Inflammatory macrophage (primary cell): ENCODE measurements at regions not wholly inside any gene's neighbourhood (a gene's known extent, or its start where the extent isn't known, plus 50 kb on each side); places are given as distances from the start of the nearest gene placed in this dataset.

Experiments used
- DNase-seq, 2 donors: peaks; one replicate each; pipeline ENCODE4 v3.0.0-alpha.2; 2020 to 2022

DNA sequence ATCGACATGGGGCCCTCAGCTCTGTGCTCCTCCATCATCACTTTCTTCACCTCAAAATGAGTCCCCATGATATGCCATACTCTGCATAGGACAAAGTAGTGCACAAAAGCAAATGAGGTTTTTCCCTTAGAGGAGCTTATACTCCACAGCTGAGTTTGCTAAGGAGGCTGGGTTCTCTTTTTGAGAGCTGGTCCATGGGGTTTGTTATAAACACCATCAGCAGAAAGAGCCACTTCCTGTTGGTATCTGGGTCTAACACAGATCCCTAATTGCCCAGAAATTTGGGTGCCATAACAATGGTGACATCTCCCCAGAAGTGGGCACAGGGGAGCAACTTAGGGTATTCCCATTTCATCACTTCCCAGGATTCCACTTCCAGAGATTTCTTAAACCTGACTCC lies 395.7 kb downstream of the FOXO1 start:
- DNase-seq = no peak

DNA sequence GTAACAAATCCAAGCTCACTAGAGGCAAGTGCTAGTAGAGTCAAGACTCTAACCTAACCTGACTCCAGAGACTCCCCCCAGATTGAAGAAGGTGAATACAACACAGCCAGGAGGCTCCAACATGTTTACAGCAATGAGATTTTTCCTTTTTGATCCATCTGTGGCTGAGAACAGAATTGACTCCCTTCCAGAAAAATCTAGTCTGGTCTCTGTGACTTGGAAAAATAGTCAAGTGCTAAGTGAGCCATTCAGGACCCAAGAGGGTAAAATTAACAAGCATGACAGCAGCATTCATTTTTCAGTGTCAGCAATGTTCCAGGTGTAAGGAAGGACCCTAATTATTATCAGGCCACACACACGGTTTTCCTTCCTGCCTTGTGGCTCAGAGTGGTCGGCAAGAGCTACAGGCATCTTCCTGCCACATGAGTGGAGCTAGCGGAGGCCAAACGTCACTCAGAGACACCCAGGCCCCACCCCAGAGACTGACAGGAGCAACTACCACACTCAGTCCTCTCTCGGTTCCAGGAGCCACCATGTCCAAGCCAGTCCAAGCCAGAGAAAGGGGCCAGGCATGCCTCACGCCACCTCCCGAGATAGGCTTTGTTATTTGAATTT lies 395.1 kb downstream of the FOXO1 start:
- DNase-seq = no peak

DNA sequence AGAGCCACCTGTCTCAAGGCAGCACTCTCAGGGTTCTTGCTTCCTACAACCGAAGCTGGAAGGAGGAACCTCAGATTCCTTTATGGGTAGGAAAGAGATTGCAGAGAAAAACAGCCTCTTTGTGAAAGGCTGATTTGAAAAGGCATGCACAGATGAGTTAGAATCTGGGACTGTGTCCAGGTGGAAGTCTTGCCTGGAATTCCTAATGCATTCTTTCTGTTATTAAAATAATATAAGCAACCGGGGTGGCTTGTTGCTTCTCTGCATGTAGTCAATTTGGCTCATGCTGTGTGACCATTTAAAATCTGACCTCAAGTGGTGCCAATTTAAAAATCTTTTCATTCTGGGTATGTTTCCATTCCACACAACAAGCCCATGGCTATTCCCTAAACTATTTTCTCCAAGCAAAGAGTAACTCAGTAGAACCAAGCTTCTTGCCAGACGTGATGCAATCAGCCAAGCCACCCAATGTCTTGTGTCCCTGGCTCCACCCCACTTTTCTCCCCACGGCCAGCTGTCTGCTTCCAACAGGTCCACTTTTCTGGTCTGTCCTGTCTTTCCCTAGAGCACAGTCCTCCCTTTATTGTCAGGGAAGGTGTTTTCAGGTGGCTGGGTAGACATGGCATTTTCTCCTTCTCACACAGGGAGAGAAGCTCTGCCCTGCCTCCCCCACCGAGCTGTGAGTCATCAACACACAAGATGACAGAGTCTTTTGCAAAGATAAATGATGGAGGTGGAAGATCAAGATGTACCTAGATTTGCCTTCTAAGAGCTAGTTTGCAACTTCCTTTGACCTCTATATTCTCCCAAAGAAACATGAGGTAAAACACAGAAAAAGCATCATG lies 394.3 kb downstream of the FOXO1 start:
- no peak for DNase-seq

DNA sequence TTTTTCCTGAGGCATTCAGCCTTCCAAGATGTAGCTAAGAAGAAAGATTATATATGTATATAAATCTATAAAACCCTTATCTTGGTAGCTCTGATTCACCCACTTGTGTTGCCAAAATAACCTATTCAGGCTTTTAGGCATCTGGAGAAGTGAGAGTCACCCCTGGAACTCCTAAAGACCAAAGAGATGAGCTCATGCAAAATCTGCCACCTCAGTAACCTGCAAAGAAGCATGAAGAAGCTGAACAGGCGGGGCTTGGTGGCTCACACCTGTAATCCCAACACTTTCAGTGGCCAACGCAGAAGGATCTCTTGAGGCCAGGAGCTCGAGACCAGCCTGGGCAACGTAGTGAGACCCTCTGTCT lies 393.7 kb downstream of the FOXO1 start:
- no peak for DNase-seq

DNA sequence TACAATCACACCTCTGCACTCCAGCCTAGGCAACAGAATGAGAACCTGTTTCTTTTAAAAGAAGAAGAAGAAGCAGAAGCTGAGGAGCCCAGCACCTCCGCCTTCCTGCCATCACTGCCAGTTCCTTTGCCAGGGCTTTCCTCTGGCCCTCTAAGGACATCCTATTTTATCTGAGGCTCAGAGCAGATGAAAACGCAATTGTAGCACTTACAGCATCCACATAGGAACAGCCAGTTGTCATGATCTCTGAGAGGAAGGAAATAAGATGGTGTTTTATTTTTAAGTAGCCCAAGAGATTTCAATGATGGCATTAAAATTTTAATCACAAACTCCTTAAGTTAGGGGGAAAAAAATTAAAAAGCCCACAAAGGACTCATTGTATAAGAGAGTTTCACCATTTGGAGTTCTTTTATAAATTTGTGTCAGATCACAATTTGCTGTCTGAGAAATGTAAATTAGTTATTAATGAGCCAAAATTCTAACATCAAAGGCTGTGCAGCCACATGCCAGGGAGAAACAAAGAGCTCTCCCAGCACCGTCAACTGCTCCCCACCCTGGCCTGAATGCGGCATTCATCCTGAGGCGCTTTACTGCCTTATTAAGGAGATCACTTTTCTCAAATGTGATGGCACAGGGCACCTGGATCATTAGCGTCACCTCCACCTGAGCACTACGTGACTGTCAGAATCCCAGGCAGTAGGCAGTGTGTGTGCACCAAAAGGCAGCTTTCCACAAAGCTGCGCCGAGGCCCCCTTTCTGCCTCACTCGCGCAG lies 393.0 kb downstream of the FOXO1 start:
- peak; percentile 6 to 8 for DNase-seq

DNA sequence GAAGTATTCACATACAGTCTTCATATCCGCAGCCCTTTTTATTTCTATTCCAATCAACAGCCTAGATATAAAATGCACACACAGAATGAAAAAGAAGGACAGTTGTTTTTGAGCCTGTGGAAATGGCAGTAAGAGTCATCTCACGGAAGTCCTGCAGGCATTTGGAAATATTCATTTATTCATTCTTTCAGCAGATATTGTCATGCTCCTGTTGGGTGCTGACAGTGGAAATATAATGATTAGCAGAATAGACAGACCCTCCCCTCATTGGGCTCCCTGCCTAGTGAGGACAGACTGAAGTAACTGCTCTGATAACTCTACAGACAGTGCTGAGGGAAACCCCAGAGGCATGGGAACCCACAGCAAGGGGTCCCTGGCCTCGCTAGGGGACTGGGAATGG lies 392.3 kb downstream of the FOXO1 start:
- DNase-seq = no peak

DNA sequence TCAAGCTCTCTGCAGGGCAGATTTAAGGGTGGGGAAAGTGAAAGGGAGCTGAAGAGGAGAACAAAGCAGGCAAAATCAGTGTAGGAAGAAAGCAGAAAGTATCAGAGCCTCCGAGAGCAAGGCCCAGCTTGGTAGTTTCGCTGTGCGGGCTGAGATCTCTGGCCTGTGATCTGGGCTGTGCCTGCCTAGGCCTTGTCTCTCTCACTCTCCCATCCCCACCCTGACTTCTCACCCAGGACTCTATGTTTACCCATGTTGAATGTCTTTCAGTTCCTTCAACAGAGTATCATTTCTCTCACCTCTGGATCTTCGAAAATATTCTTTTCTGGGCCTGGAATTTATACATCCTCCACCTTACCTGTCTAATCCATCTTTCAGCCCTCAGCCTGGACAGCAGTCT lies 391.3 kb downstream of the FOXO1 start:
- no peak for DNase-seq

DNA sequence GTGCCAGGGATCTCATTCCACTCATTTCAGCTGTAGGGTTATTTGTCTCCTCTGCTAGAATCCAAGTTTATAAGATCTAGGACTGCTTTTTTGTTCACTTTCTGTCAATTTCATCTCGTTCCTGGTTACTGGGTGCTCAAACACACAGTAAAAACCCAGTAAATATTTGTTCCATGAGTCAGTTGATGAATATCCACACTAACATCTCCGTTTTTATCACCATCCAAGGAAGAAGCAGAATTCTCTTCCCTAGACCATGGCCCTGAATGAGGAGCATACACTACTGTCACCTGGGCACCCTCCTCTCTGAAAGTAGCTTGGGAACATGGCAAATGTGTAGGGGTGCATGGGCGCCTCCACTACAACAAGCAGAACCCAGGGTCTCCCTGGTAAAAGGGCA lies 390.8 kb downstream of the FOXO1 start:
- DNase-seq = no peak

DNA sequence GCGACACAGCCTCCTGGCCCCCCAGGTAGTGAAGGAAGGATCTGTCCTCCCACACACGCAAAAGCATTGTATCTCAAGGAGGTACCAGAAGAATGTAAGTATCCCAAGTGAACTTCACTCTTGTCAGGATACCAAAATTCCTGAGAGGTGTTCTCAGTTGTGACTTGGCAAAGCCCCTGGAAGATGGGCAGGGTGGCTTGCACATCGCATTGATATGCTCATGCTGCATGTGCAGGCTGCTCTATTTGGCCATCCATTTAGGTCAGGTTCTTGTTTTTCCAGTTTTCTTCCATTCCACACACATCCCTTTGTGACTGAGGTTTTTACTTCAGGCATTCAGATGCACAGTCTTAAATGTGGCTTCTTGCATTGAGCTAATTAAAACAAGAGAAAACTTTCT lies 382.8 kb downstream of the FOXO1 start:
- no peak for DNase-seq

DNA sequence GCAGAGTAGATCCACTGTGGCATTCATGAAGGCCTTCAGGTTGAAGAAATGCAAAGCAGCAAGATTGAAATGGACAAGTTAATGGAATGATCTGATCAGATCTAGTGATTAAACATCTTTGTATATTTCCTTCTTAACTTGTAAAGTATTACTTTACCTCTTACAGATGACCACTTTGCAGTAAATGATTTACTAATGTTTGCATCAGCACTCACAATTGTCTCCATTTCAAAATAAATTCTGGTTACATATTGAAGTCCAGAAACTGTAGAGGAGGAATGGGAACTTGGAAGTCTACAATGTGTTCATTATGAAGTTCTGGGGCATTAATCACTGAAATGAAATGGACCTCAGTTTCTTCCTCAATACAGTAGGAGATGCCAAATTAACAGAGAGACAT lies 380.8 kb downstream of the FOXO1 start:
- no peak for DNase-seq

DNA sequence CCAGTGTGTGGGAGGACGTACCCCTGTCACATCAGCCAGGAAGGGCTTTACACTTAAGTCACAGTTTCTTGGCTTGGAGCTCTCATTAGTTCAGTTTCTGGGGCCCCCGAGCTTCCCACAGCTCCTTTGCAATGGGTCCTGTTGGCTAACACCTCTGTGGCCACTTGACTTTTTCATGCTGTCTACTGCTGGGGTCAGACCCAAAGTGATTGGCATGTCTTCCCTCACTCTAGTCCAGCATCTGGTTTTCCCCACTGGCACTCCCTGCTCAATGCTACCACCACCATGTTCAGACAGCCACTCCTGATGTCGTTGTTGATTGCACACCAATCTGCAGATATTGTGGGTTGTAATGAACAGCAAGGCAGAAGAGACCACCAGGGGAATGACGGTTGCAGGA lies 379.0 kb downstream of the FOXO1 start:
- DNase-seq = no peak

DNA sequence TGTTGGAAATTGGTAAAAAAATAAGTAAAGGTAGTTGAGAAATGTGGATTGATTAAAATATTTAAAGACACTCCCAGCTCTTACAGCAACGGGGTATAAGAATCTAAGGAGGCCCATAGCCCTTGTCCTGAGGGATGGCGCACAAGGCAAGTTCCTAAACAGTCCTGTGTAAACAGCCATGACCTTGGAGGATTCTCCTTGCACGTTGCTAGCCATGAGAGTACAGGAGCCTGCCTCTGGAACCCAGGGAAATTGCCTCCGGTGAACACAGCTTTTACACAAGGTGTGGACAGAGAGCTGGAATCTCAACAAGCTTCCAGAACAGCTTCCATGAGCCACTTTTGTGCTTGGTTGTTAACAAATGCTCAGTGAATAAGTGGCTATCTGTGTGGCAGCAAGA lies 378.2 kb downstream of the FOXO1 start:
- no peak for DNase-seq

DNA sequence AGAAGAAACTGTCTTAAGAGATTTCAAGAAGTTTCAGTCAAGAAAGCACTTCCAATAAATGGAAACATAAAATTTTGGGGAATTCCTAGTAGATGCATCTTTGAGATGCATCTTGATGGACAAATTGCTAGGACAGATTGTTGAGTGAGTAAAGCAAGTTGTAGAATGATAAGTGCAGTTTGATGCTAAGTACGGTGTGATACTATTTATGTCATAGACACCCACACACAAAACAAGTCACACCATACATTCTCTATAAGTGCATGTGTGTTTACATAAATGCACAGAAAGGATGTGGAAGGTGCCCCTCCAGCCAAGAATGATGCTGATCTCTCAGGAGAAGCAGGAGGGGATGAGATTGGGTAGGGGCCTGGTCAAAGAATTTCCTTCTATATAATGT lies 375.7 kb downstream of the FOXO1 start:
- DNase-seq = no peak

DNA sequence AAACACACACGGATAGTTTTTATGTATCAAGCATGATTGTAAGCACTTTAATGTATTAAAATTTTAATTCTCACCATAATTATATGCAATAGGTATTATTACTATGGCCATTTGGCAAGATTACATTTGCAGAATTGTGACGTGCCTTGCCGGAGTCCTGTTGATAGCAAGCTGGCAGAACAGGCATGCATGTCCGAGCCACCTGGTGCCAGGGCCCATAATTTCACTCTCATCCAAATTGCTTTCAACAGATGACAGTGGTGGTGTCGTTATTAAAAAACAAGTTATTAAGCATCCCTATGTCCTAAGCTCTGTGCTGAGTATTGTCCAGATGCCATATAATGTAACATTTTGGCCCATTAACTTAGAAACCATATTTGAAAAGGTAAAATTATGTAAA lies 374.3 kb downstream of the FOXO1 start:
- DNase-seq = no peak

DNA sequence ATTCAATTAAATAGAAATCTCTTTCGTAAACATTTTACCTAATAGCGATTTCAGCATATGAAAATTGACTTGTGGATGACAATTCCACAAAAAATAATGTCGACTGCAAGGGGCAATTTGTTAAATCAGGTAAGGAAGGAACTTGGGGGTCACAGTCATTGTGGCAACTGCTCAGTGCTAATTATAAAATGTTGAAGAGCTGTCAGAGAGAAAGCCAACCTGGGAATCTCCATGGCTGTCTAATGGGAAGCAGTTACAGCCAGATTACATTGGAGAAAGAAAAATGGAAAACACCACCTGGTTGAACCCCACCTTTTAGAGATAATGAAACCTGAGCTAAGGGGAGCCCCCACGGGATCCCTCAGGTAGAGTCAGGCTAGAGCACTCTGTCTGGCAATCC lies 373.9 kb downstream of the FOXO1 start:
- no peak for DNase-seq

DNA sequence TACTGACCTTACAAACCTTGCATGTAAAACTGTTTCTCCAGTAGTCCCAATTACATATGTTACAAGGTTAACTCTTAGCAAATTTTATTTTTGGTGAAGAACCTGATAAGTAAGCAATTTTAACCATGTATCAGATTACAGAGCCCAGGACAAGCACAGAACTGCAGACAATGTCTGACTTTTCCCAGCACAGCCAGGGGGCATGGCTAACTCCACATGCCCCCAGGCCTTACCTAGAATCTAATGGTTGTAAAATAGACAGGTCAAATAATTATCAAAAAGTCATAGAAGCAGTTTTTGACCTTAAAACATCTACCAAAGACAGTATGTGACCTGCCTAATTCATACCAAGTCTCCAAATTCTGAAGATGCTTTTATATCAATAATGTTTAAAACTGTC lies 364.1 kb downstream of the FOXO1 start:
- no peak for DNase-seq

DNA sequence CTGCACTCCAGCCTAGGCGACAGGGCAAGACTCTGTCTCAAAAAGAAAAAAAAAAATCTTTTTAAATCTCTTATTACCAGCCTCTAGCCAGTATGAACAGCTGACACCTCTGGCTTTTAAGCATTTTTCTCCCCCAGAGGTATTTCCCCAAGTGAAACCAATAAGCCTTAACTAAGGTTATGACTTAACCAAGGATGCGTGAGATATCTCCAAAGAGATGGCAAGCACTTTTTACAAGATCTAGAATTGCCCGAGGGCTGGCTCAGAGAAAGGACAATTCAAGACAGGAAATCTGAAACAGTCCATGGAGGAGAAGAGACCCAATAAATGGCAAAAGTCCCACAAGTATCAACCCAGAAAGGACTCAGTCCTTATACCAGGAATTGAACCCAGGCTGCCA lies 362.1 kb downstream of the FOXO1 start:
- DNase-seq = no peak

DNA sequence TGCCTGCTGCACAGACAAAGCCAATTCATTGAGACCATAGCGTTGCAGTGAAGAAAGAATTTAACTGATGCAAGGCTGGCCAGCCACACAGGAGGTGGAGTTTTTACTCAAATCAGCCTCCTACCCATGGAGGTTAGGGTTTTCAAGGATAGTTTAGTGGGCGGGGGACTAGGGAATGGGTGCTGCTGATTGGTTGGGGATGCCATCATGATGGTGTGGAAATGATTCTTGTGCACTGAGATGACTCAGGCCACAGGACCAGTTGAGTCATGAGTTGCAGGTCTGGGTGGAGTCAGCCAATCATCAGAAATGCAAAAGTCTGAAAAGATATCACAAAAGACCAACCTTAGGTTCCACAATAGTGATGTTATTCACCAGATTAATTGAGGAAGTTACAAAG lies 359.6 kb downstream of the FOXO1 start:
- DNase-seq = peak; percentile 25 to 37

DNA sequence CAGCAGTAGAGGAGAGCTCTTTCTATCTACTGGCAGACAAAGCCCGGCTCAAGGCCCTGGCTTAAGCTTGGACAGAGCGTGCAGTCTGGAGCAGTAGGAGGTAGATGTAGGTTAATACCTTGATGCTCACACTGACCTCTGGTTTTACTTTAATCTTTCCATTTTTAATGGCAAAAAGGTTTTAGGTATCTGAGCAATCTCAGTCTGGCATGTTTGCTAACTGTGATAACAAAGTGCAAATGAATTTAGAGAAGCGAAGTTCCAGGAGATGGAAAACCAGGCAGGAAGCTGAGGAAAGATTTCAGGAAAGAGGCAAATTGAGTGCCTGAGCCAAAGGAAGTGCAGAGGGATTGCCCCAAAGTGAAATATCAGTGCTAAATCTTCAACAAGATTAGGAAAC lies 356.6 kb downstream of the FOXO1 start:
- DNase-seq = no peak

DNA sequence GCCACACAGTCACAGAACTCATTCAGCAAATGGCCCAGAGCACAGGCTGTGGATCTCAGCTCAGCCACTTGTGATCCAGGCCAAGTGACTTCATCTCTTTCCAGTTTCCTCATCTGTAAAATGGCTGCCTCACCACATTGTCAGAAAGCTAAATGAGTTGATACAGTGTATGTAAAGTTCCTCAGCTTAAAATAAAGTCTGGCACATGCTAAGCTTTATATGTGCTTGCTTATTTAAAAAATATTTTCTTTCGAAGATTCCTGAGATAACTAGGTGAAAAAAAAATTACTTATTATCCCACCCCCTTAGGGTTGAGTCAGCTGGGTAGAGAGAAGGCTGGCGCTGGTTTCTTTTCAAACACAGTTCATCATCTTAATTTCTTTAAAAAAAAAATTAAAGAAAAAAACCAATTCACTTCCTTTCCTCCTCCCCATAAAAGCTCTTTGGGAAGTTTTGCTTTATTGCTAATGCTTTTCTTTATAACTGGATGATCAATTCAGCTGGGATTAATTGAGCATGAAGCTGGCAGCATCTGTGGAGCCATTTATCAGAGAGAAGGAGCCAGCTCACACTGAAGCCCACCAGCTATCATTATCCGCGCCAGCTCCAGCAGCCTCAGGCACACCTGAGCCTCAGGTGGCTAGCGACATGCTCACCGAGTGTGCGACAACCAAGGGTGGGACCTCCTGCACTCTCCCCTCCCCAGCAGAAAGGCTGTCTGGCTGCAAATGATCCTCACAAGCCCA lies 354.9 kb downstream of the FOXO1 start:
- DNase-seq = no peak

DNA sequence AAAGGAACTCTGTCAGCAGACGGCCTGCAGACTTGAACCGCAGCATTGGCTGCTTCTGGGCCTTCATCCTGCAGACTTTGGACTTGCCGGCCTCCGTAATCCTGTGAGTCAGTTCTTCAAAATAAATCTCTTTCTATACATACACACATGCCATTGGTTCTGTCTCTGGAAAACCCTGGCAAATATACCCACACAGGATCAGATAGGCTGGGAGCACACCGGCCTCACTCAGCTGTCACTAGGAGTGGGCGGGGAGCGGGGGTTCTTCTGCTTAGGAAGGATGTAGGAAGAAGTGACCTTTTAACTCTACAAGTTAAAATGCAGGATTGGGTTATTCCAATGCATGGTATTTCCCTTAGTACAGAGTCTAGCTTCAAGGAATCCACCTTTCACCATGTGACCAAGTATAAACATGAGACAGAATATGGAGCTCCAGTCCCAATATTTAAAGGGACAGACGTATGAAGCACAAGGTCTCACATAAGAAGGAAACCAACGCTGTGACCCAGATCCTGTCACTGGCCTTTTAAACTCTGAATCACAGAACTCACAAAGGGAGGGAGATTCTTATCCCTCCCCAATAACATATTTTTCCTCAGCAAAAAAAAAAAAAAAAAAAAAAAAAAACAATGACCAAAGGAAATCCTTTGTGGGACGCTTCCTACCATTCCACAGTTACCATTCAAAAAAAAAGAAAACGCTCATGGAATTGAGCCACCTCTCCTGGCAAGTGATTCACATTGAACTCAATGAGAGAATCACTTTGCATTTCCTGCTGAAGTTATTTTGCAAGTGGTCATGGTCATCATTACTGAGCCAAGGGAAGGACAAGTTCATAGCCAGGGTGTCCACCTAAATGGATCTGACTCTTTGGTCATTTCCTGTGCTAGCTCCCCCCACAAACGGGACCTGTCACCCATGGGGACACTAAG lies 352.9 kb downstream of the FOXO1 start:
- DNase-seq = peak in 1 of 2 donors; percentile 46
